Activated T-helper 9 cell treated with anti-CD3 and anti-CD28 coated beads, Interleukin-2, amount 50 U/mL, for 16 hours (primary cell): ENCODE measurements at regions not wholly inside any gene's neighbourhood (a gene's known extent, or its start where the extent isn't known, plus 50 kb on each side); places are given as distances from the start of the nearest gene placed in this dataset.
"Not testable (repeated sequence)": the region's sequence is repeated elsewhere in the genome, so short reads cannot be mapped to it uniquely, and the experiment has no call there.

ENCODE experiments used
- DNase-seq: peaks from one replicate; pipeline ENCODE4 v3.0.0-alpha.2; 2020; ENCODE audit warnings: low read depth

DNA sequence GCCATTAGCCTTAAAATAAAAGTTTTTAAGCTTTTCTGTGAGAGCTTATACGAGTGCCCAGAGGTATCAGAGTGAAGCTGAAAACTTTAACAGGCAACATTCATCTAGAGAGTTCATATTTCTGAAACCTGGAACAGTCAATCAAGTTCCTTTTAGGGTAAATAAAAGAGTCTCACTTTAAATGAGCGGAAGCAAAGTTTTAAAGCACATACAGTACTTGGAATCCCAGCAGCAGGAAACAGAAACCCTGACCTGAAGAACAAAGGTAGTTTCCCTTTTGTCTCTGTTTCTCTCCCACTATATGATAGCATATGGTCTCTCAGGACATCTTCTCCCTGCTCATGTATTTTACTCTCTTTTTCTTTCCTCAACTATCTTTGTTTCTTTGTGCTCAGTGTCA is 153.0 kb downstream of the ASB9 start:
- no peak for DNase-seq

DNA sequence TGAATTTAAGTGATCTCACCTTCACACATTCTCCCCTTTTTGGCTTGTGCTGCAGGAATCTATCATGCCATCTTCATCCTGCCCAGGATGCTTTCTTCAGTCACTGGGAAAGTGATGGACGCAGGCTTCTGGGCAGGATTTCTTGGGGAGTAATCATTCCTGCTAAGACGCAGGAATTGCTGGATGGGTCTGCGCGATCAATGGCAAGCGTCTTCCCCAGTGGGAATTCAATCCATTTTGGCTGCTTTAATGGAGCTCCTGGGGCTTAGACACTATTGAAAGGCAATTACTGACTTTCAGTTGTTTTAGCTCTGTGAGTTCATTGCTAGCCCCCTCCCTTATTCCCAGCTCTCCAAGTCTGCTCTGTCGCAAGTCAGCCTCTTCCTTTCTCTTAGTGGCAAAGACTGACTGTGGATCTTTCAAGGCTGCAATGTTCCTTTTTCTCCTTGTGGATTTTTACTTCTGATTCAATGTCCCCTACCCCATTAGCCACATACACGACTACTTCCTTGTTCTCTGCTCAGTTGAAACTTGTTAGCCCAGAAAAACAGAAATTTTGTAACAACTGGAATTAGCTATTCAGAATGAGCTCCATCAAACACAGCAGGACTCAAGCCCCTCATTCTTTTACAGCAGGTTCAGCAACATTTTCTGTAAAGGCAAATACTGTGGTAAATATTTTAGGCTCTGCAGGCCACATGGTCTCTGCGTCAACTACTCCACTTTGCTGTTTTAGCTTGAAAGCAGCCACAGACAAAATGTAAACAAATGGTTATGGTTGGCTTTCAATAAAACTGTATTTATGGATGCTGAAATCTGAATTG is 154.9 kb downstream of the ASB9 start:
- no peak for DNase-seq

DNA sequence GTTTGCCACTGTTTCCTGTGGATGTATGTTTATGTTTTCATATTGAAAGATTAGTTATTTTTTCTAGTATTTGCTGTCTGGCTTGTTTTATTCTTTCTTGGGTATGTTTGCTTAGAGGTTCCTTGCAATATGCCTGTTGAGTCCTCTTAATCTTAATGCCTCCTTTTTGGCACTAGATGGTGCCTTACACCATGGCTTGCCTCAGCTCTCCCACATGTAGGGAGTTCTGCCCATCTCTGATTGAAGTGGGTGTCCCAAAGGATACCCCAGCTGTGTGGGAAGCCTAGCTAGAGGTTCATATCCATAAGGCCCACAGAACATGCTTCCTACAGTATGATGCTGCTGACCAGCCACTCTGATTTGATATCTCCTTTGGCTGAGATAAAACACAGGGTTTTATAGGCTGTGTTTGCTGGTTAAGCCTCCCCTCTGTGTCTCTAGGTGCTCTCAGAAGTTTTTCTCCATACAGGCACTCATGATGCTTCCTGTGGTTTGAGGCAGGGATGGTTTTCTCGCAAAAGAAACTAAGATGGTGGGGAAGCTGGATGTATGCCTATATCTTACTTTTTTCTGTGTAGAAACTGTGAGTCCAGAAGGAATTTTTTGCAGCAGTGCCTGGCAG is 162.4 kb downstream of the ASB9 start:
- DNase-seq = no peak

DNA sequence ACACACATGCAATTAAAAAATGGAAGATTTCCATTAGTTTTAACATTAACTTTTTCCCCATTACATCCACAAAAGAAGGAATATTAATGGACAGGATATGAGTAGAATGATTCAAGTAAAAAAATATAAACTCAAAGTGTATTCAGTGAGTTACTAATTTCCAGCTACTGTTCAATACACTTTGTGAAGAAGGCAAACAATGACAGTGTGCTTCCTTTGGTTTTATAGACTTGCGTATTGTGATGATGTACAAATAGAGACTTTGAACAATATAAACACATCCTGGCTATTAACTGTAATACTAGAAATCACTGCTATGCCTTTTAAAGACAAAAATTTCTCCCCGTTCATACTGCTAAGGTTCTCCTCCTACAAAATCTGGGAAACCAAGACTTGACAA is 171.4 kb downstream of the ASB9 start:
- no peak for DNase-seq

DNA sequence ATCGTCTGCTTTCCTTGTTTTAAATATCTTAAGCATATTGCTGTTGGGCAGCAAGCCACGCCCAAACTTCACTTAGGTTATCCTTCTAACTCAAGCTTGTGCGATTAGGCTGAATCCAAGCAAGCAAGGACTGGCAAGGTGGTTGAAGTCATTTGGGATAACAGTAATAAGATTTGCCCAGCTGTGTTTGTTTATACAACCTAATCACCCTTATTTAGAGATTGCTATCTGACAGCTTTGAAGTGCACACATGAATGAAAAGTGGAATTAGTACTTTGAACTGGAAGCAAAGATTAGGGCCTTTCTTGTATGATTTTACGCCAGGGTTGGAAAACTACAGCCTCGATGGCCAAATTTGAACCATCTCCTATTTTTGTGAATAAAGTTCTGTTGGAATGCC is 182.1 kb downstream of the ASB9 start:
- no peak for DNase-seq

DNA sequence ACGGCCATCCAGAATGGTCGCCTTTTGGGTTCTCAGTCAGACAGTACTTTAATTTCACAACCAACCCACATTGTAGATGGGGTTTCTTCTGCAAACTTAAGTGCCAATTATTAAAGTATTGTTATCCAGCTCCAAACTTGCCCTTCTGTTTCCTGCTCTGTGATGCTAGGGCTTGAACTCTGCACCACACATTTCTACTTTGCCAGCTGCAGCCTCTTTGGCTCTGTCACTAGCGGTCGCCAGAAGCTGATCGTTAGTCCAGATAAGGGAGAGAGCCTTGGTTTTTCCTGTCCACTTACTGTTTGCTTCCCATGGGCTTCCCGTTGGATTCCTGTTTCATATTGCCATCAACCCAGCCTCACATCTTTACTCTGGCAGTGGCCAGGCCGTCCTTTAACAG is 196.6 kb downstream of the ASB9 start:
- no peak for DNase-seq

DNA sequence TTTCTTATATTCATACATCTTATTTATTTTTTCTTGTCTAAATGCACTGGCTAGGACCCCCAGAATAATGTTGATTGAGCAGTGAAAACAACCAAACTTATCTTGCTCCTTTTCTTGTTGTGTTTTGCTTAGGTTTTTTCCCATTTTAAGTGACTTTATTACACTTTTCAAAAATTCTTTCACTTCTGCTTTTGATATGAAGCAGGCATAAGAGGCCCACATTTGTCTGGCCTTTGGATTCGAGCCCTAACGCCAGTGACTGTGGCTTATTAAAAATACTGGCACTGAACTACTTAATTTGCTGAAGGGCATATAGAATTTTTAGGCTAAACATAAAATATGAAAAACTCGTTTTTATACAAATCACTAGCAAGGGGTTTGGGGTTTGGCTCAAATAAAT is 197.0 kb downstream of the ASB9 start:
- DNase-seq = no peak

DNA sequence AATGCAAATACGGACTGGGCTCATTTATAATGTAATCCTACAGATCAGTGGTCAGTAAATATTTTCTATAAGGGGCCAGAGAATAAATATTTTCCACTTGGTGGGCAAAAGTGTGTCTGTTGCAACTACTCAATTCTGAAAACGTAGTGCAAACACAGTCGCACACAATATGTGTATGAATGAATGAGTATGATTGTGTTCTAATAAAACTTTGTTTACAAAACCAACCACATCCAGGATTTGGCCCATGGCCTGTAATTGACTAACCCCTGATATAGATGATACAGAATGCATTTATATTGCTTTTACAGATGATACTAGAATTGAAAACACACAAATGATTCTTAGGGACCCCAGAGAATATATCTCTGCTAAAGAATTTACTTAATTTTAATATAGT is 197.6 kb downstream of the ASB9 start:
- no peak for DNase-seq

DNA sequence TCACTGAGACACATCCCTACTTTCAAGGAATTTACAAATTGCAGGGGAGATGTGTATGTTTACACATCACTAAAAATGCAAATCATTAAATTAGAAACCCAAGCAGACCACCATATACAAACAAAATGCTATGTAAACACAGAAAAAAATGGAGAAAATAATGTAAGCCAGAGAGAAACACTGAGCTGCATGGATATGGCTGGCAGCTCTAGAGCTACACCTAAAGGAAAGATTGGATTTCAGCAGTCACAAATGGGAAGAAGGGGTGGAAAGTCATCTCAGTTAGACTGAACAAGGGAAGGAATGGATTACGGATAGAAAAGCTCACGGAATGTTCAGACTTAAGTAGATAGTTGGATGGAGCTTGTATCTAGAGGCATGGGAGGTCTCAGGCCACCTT is 186.3 kb downstream of the MOSPD2 start:
- no peak for DNase-seq

DNA sequence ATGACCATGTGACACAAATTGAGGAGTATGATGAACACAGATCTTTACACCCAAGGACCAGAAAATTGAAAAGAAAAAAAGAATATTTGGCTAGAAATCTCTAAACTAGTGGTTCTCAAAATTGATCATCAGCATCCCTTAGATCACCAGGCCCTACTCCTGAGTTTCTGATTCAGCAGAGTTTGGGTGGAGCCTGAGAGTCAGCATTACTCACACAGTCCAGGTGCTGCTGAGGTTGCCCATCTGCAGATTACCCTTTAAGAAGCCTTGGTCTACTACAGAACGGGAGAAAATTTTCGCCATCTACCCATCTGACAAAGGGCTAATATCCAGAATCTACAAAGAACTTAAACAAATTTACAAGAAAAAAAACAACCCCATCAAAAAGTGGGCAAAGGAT is 182.8 kb downstream of the MOSPD2 start:
- no peak for DNase-seq

DNA sequence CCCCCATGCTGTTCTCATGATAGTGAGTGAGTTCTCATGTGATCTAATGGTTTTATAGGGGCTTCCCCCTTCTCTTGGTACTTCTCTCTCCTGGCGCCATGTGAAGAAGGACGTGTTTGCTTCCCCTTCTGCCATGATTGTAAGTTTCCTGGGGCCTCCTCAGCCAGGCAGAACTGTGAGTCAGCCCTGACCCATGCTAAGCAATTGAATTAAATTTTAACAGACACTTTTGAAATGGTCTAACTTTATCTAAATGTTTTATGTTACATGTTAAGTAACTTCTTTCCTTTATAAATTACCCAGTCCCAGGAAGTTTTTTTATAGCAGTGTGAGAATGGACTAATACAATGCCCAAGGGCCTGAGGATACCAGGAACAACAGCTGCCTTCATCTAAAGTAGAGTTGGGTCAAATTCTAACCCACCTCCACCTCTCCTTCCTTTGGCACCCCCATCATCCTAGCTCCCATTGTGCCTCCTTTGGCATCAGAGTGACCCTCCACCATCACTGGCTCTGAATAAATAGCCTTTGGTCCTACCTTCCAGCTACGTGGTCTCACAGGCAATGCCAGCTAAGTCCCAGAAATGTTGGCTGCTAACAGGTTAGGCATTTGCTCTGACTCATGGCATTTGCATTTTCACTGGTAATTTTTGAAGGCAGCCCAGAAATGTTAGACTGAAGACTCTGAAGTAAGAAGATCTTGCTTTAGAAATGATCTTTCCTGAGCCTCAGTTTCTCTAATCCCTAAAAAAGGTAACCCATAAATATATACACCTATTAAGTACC is 182.1 kb downstream of the MOSPD2 start:
- no peak for DNase-seq

DNA sequence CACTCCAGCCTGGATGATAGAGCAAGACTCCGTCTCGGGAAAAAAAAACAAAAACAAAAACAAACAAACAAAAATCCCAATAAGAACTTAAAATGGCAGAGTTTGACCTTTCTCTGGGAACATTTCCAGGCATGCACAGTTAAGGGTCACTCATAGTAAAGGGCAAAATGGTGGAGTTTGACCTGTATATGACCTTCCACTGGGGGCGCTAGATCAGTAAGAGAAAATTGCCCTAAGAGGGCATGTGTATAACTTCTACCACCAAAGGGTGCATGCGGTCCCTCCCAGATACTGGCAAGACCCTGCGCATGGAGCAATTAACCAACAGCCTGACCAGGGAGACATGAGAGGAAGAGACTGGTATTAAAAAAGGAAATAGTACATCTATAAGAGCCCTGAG is 177.2 kb downstream of the MOSPD2 start:
- no peak for DNase-seq

DNA sequence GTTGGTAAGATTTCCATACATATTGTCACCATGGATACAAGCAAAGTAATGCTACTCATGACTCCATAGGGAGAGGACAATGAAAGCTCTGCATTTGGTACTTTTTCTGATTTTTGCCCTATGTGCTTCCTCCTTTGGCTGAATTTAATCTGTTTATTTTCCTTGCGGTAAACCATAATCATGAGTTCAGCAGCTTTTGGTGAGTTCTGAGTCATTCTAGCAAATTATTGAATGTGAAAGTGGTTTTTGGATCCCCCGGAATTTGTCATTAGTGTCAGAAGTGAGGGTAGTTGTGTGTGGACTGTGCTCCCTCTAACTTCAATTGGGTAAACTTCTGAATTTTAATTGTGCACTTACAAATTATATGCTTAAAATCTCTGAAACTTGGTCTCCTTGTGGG is 170.3 kb downstream of the MOSPD2 start:
- DNase-seq = no peak

DNA sequence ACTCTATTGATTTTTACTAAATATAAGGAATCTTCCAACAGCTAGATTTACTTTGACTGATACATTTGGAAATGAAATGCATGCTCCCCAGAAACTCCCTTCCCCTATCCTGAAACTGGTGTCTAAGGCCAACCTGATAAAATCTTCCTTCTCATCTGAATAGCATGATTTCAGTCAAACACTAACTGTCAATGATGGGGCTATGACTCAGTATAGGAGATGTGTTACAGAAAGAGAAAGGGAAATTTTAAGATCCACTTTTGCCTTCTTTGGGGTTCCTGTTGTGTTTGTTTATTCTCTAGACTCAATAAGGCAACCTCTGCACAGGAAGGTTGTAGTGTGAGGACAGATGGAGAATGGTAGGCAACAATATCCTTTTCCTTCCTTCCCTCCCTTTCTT is 160.7 kb downstream of the MOSPD2 start:
- DNase-seq = no peak

DNA sequence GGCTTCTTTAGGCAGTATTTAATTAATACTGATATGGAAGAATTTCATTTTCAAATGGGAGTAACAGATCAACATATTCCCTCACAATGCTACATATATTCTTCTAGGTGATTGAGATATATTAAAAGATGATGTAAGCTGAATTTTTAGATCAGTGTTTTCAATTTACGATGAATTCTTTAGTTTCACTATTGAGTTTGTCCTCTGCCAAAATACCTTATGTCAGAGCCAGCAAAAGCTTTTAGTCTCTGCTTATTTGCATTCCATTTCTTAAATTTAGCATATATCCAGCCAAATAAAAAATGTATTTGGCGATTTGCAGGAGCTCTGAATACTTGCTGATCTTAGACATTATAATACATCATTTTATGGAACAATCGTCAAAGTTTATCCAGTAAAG is 144.3 kb downstream of the MOSPD2 start:
- DNase-seq = no peak

DNA sequence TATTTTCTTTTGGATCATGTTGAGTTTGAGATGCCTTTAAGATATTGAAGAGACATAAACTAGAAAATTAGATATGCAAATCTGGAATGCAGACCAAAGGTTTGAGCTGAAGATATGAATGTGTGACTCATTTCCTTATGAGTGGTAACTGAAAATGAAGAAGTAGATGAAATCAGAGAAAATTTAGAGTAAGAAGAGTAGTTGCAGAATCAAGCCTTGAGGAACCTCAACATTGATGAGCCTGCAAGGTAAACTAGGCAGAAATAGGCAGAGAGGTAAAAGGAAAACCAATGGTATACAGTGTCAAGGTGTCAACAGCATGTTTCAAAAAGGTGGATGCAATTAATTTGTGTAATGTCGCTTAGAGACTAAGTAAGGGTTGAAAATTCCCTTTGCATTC is 142.8 kb downstream of the MOSPD2 start:
- DNase-seq = no peak

DNA sequence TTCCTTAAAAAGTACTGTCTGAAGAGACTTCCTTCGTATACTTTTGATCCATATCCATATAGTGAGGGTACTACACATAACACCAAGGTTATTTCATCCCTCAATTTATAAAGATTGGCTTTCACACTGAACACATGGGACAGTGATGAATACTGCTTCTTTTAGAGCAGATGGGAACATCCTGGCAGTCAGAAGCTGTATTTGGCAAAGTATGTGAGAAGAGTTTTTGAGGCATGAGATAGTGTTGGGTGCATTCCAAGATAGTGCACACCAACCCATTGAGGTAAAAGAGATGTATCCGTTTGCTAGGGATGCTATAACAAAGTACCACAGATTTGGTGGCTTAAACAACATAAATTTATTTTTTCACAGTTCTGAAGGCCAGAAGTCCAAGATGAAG is 141.1 kb downstream of the MOSPD2 start:
- DNase-seq = no peak

DNA sequence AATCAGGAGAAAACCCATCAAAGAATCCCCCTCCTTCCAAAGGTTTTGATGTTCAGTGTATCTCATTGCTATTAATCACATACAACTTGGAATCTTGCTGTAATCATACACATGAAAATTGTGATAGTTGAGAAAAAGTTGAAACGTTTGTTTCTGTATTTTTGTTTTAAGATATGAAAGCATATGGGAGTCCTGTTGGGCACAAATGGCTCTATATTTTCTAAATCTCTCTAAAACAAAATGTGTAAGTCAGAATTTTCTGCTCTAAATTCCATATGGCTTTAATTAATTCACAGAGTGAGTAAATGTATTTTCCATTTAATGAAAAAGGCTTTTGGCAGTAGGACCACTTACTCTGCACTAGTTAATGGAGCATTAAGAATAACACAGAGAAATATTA is 140.2 kb downstream of the MOSPD2 start:
- no peak for DNase-seq

DNA sequence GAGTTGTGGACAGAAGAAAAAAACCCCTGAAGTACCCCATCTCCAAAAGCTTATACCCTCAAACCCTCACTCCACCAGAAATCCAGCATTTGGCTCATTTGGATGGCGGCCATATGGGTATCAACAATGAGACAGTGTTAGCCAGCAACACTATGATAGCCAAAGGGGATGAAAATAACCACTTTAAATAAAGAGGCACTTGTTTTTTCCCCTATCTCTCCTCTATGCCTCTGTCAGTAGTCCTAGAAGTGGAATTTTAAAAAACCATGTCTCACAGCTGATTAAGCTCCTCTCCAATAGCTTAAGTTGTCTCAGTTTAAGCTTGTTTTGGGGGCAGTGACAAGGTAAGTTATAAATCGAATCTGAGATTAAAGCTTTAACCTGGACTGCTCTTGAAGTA is 124.0 kb downstream of the MOSPD2 start:
- DNase-seq = no peak

DNA sequence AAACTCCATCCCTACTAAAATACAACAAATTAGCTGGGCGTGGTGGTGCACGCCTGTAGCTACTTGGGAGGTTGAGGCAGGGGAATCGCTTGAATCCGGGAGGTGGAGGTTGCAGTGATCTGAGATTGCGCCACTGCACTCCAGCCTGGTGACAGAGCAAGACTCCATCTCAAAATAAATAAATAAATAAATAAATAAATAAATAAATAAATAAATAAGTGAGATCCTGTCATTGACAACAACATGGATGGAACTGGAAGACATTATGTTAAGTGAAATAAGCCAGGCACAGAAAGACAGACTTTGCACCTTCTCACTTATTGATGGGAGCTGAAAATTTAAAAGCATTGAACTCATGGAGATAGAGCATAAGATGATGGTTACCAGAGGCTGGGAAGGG is 111.2 kb downstream of the MOSPD2 start:
- not testable (repeated sequence) for DNase-seq
